ENCODE measurements at regions not wholly inside any gene's neighbourhood (a gene's known extent, or its start where the extent isn't known, plus 50 kb on each side); places are given as distances from the start of the nearest gene placed in this dataset.

GRCh38 chr13:34869696-34870095, 72.4 kb upstream of the NBEA start:
- TF ChIP-seq ZNF513 (tag by site-specific recombination; IDR thresholded peaks at IDR 0.05) (no peak), ZBTB7A (tag by site-specific recombination; IDR thresholded peaks at IDR 0.05; ENCODE audit: low read depth) (no peak), CTCF (tag by site-specific recombination; IDR thresholded peaks at IDR 0.05) (no peak), ZNF23 (tag by site-specific recombination; IDR thresholded peaks at IDR 0.05; ENCODE audit: borderline replicate concordance) (no peak)
